ENCODE measurements at regions not wholly inside any gene's neighbourhood (a gene's known extent, or its start where the extent isn't known, plus 50 kb on each side); places are given as distances from the start of the nearest gene placed in this dataset.
A peak's percentile ranks its signal among the peaks of the same experiment; 100 is the strongest.

DNA sequence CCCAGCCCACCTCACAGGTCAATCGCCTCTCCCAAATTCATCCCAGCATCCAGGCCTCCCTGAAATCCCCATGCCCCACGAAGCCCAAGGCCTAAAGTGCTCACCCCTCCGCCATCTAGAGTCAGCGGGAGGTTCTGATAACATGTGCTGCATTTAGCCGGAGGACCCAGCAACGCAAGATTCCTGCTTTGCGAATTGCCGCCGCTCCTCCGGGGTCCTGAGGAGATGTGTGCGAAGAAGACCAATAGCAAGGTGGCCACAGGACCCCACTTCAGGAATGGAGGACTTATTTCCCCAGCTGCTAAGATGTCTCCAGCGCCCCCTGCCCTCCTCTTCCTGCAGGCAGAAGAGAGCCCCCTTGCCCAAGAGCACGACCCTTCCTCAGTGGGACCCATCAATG lies 120.8 kb upstream of the GLI2 start:
- no peak overlapping the region for H3K18ac ChIP-seq (ENCODE audit: extremely low read depth, low read length)
- 86% methylated on average over 13 of the region's 13 CpGs; no CpG with 5 or more reads in 1 of the 2 experiments for WGBS, 2 experiments (ENCODE audit: extremely low coverage in 1 of 2, insufficient coverage in 1 of 2, insufficient read length in 1 of 2, insufficient replicate concordance in 2 of 2, low coverage in 1 of 2, low lambda C conversion rate in 2 of 2, missing lambda C conversion rate in 1 of 2)
- no peak overlapping the region for H2BK12ac ChIP-seq (ENCODE audit: low read depth, low read length)
- DNase-seq (ENCODE audit: low read depth in 1 of 2, low spot score in 2 of 2) (no peak), FAIRE-seq (no peak)
- H4K91ac ChIP-seq (replicated peaks; ENCODE audit: insufficient read length, low read length): no peak overlapping the region
- H3K27me3 ChIP-seq (replicated peaks in 1 of 4; ENCODE audit: control insufficient read depth in 3 of 4, extremely low read depth in 1 of 4, insufficient read depth in 3 of 4, low read length in 3 of 4): peaks cover 0 to 3% (median 1%) of the 10 kb centered on the region in 4 experiments; a peak in 4 of 7 replicates
- no peak overlapping the region for H3K23ac ChIP-seq (ENCODE audit: insufficient read length)
- H2BK5ac ChIP-seq (ENCODE audit: low read depth, low read length): no peak overlapping the region
- H4K8ac ChIP-seq (ENCODE audit: extremely low read depth, insufficient read depth, low read length): peak overlapping the region; percentile 11; the same call in 1 of the 2 replicates
- no peak overlapping the region for H2BK20ac ChIP-seq (ENCODE audit: low read length)
- no peaks in the 10 kb centered on the region for H3K9me3 ChIP-seq (ENCODE audit: insufficient read depth in 2 of 2, low read depth in 1 of 2, low read length in 1 of 2)
- peaks cover 0 to 3% (median under 1%) of the 10 kb centered on the region in 4 experiments; a peak in 2 of 7 replicates for H3K4me1 ChIP-seq (replicated peaks in 1 of 4; ENCODE audit: control insufficient read depth in 3 of 4, insufficient read depth in 4 of 4, low read length in 3 of 4)
- H3K4me3 ChIP-seq (ENCODE audit: extremely low read depth in 1 of 4, insufficient read depth in 2 of 4, low read depth in 3 of 4, low read length in 4 of 4): no peak overlapping the region
- no peak overlapping the region for H4K5ac ChIP-seq (ENCODE audit: insufficient read length, low read depth, low read length)
- no peak overlapping the region for H3K9ac ChIP-seq (replicated peaks in 1 of 4; ENCODE audit: extremely low read depth in 1 of 4, low read depth in 3 of 4, low read length in 3 of 4)
- no peak overlapping the region for H2BK120ac ChIP-seq (replicated peaks; ENCODE audit: low read depth, low read length)
- POLR2A ChIA-PET (ENCODE audit: partially characterized antibody): no interaction called here
- no peaks in the 10 kb centered on the region for H3K79me2 ChIP-seq (ENCODE audit: control insufficient read depth in 1 of 2, insufficient read depth in 2 of 2, low read length in 2 of 2)
- H3K27ac ChIP-seq (ENCODE audit: low read depth, low read length): no peak overlapping the region
- no peak overlapping the region for H3K56ac ChIP-seq (replicated peaks; ENCODE audit: insufficient read length, low read depth, low read length)
- no peaks in the 10 kb centered on the region for H3K36me3 ChIP-seq (ENCODE audit: control insufficient read depth in 2 of 4, insufficient read depth in 4 of 4, low read length in 3 of 4)
- H2BK15ac ChIP-seq (ENCODE audit: low read length): no peak overlapping the region
- H3K14ac ChIP-seq (ENCODE audit: insufficient read length): no peak overlapping the region
- H2AK5ac ChIP-seq (ENCODE audit: low read depth, low read length): no peak overlapping the region
- no peak overlapping the region for H3K4ac ChIP-seq (replicated peaks; ENCODE audit: insufficient read length, low read depth, low read length)
- H3K23me2 ChIP-seq (ENCODE audit: low read depth, low read length): no peaks in the 10 kb centered on the region
- H3K79me1 ChIP-seq (ENCODE audit: low read depth, low read length): no peaks in the 10 kb centered on the region
- H3K4me2 ChIP-seq (ENCODE audit: insufficient read depth in 1 of 2, low read depth in 2 of 2, low read length in 2 of 2): no peak overlapping the region
- H4K20me1 ChIP-seq (replicated peaks in 1 of 2; ENCODE audit: control insufficient read depth in 1 of 2, insufficient read depth in 2 of 2, low read length in 2 of 2): no peaks in the 10 kb centered on the region
- H2AFZ ChIP-seq (ENCODE audit: low read length): no peak overlapping the region
- CTCF ChIA-PET (ENCODE audit: partially characterized antibody): interaction anchor here (0.8 to 2.6 kb wide), 8 partner anchors 10 to 178 kb away, joined by 3 to 7 read pairs (median 4); no protein-coding TSS in a partner anchor
- TF ChIP-seq CHD2 (IDR thresholded peaks at IDR 0.05; ENCODE audit: low read length) (no peak), SP1 (IDR thresholded peaks at IDR 0.05; ENCODE audit: low read depth, low read length) (no peak), SAP30 (IDR thresholded peaks at IDR 0.05; ENCODE audit: insufficient read depth, insufficient replicate concordance, low read length) (no peak), RAD21 (IDR thresholded peaks at IDR 0.05 in 1 of 2, conservative IDR thresholded peaks at IDR 0.05 in 1 of 2; ENCODE audit: low read depth in 2 of 2, low read length in 2 of 2) (peak; percentile 20 to 30; a peak in 3 of 4 replicates), POU5F1 (IDR thresholded peaks at IDR 0.05; ENCODE audit: low read depth, low read length) (no peak), POLR2A (IDR thresholded peaks at IDR 0.05; ENCODE audit: control extremely low read depth in 1 of 2, low read depth in 2 of 2, low read length in 2 of 2) (no peak)
- TF ChIP-seq, protein P1, sequence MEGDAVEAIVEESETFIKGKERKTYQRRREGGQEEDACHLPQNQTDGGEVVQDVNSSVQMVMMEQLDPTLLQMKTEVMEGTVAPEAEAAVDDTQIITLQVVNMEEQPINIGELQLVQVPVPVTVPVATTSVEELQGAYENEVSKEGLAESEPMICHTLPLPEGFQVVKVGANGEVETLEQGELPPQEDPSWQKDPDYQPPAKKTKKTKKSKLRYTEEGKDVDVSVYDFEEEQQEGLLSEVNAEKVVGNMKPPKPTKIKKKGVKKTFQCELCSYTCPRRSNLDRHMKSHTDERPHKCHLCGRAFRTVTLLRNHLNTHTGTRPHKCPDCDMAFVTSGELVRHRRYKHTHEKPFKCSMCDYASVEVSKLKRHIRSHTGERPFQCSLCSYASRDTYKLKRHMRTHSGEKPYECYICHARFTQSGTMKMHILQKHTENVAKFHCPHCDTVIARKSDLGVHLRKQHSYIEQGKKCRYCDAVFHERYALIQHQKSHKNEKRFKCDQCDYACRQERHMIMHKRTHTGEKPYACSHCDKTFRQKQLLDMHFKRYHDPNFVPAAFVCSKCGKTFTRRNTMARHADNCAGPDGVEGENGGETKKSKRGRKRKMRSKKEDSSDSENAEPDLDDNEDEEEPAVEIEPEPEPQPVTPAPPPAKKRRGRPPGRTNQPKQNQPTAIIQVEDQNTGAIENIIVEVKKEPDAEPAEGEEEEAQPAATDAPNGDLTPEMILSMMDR (IDR thresholded peaks at IDR 0.05; ENCODE audit: control extremely low read depth in 1 of 3, insufficient read depth in 1 of 3, low read depth in 1 of 3, low read length in 3 of 3): peak in 2 of 3 experiments; percentile 29 to 35; a peak in 3 of 4 replicates
